H1 (cell line): ENCODE measurements at regions not wholly inside any gene's neighbourhood (a gene's known extent, or its start where the extent isn't known, plus 50 kb on each side); places are given as distances from the start of the nearest gene placed in this dataset.

Experiments used
- CTCF ChIA-PET: fragments of 300-600 bp; sonication (Branson Sonifier 250); formaldehyde crosslinking; loops from one replicate; lab custom pipeline; 2021; ENCODE audit not compliant: partially characterized antibody; lab: Charles Lee
- POLR2A ChIA-PET: fragments of 300-600 bp; sonication (Branson Sonifier 250); formaldehyde crosslinking; loops from one replicate; lab custom pipeline; 2021; ENCODE audit warnings: inconsistent platforms; ENCODE audit not compliant: partially characterized antibody; lab: Charles Lee
- DNase-seq, 2 experiments: peaks; one replicate each; pipeline versions ENCODE4 v3.0.0 to v3.0.0-alpha.2; 2010 to 2022; ENCODE audit warnings: low spot score in 2 of 2, low read depth in 1 of 2, mixed read lengths in 1 of 2
- FAIRE-seq: peaks from 2 replicates; lab custom pipeline; 2011; peaks lifted over from hg19 to GRCh38; lab: Jason Lieb, UNC
- H2AFZ ChIP-seq: 2 replicates; pipeline ENCODE4 v1.8.1; 2012; ENCODE audit warnings: low read length, inconsistent platforms
- H2AK5ac ChIP-seq: 2 replicates; pipeline ENCODE4 v1.6.1; 2013; ENCODE audit warnings: low read depth, low read length
- H2BK120ac ChIP-seq: replicated peaks from 2 replicates; pipeline ENCODE3; 2013; ENCODE audit warnings: low read depth, low read length, inconsistent platforms
- H2BK12ac ChIP-seq: 2 replicates; pipeline ENCODE4 v1.6.1; 2013; ENCODE audit warnings: low read depth, low read length
- H2BK15ac ChIP-seq: 2 replicates; pipeline ENCODE4 v1.6.1; 2013; ENCODE audit warnings: low read length
- H2BK20ac ChIP-seq: 2 replicates; pipeline ENCODE4 v1.6.1; 2013; ENCODE audit warnings: low read length
- H2BK5ac ChIP-seq: 2 replicates; pipeline ENCODE4 v1.6.1; 2013; ENCODE audit warnings: low read depth, low read length
- H3K14ac ChIP-seq: 2 replicates; pipeline ENCODE4 v1.6.1; 2013; ENCODE audit warnings: inconsistent platforms; ENCODE audit not compliant: insufficient read length
- H3K18ac ChIP-seq: 2 replicates; pipeline ENCODE4 v1.6.1; 2013; ENCODE audit warnings: low read length; ENCODE audit errors: extremely low read depth
- H3K23ac ChIP-seq: 2 replicates; pipeline ENCODE4 v1.6.1; 2013; ENCODE audit warnings: inconsistent platforms; ENCODE audit not compliant: insufficient read length
- H3K23me2 ChIP-seq: 2 replicates; pipeline ENCODE4 v1.6.1; 2013; ENCODE audit warnings: low read depth, low read length
- H3K27ac ChIP-seq: 2 replicates; pipeline ENCODE4 v1.6.1; 2011; ENCODE audit warnings: low read depth, low read length, inconsistent platforms
- H3K27me3 ChIP-seq, 4 experiments: replicated peaks in 1 of 4; 1 replicate in 1 of 4; 2 replicates in 3 of 4; pipeline versions ENCODE4 v1.6.1 to v1.8.1; 2011 to 2013; ENCODE audit warnings: low read length in 3 of 4, mild to moderate bottlenecking in 3 of 4, inconsistent platforms in 2 of 4, mixed read lengths in 2 of 4, moderate library complexity in 1 of 4; ENCODE audit not compliant: control insufficient read depth in 3 of 4, insufficient read depth in 3 of 4; ENCODE audit errors: extremely low read depth in 1 of 4
- H3K36me3 ChIP-seq, 4 experiments: 2 replicates each; pipeline versions ENCODE4 v1.6.1 to v1.8.1; 2011 to 2013; ENCODE audit warnings: mild to moderate bottlenecking in 4 of 4, low read length in 3 of 4, moderate library complexity in 2 of 4, control low read depth in 1 of 4, inconsistent platforms in 1 of 4; ENCODE audit not compliant: insufficient read depth in 4 of 4, control insufficient read depth in 2 of 4
- H3K4ac ChIP-seq: replicated peaks from 2 replicates; pipeline ENCODE3; 2013; ENCODE audit warnings: low read length, low read depth, mixed read lengths, inconsistent platforms; ENCODE audit not compliant: insufficient read length
- H3K4me1 ChIP-seq, 4 experiments: replicated peaks in 1 of 4; 1 replicate in 1 of 4; 2 replicates in 3 of 4; pipeline versions ENCODE4 v1.6.1 to v1.8.1; 2011 to 2013; ENCODE audit warnings: low read length in 3 of 4, inconsistent platforms in 2 of 4, mixed read lengths in 1 of 4; ENCODE audit not compliant: insufficient read depth in 4 of 4, control insufficient read depth in 3 of 4
- H3K4me2 ChIP-seq, 2 experiments: 2 replicates each; pipeline versions ENCODE4 v1.6.1 to v1.8.1; 2011 to 2013; ENCODE audit warnings: low read depth in 2 of 2, low read length in 2 of 2, control low read depth in 1 of 2, inconsistent platforms in 1 of 2, mild to moderate bottlenecking in 1 of 2; ENCODE audit not compliant: insufficient read depth in 1 of 2
- H3K4me3 ChIP-seq, 4 experiments: fragments of 200-600, 300-600 bp in 1 of 4; sonication (generic), shearing (Covaris generic), sonication (Bioruptor Twin) in 1 of 4; 2 replicates each; pipeline versions ENCODE4 v1.5.1 to v1.8.1; 2011 to 2016; ENCODE audit warnings: low read length in 4 of 4, low read depth in 3 of 4, control low read depth in 2 of 4, inconsistent platforms in 2 of 4, mild to moderate bottlenecking in 2 of 4, mixed read lengths in 1 of 4, moderate library complexity in 1 of 4; ENCODE audit not compliant: insufficient read depth in 2 of 4; ENCODE audit errors: extremely low read depth in 1 of 4
- H3K56ac ChIP-seq: replicated peaks from 2 replicates; pipeline ENCODE3; 2013; ENCODE audit warnings: low read depth, mild to moderate bottlenecking, mixed read lengths, low read length, inconsistent platforms; ENCODE audit not compliant: insufficient read length
- H3K79me1 ChIP-seq: 2 replicates; pipeline ENCODE4 v1.6.1; 2013; ENCODE audit warnings: low read depth, low read length, control low read depth
- H3K79me2 ChIP-seq, 2 experiments: 2 replicates each; pipeline versions ENCODE4 v1.6.1 to v1.8.1; 2012 to 2013; ENCODE audit warnings: low read length in 2 of 2, mild to moderate bottlenecking in 2 of 2, inconsistent platforms in 1 of 2; ENCODE audit not compliant: insufficient read depth in 2 of 2, control insufficient read depth in 1 of 2
- H3K9ac ChIP-seq, 4 experiments: replicated peaks in 1 of 4; 1 replicate in 1 of 4; 2 replicates in 3 of 4; pipeline versions ENCODE4 v1.6.1 to v1.8.1; 2011 to 2013; ENCODE audit warnings: low read depth in 3 of 4, low read length in 3 of 4, control low read depth in 2 of 4, mild to moderate bottlenecking in 2 of 4, moderate library complexity in 2 of 4, inconsistent platforms in 1 of 4; ENCODE audit errors: extremely low read depth in 1 of 4
- H3K9me3 ChIP-seq, 2 experiments: 2 replicates each; pipeline versions ENCODE4 v1.6.1 to v1.8.1; 2012 to 2013; ENCODE audit warnings: mild to moderate bottlenecking in 2 of 2, moderate library complexity in 2 of 2, control low read depth in 1 of 2, inconsistent platforms in 1 of 2, low read depth in 1 of 2, low read length in 1 of 2, mixed read lengths in 1 of 2; ENCODE audit not compliant: insufficient read depth in 2 of 2
- H4K20me1 ChIP-seq, 2 experiments: replicated peaks in 1 of 2; 2 replicates each; pipeline versions ENCODE3 to v1.8.1; 2011 to 2013; ENCODE audit warnings: inconsistent platforms in 2 of 2, low read length in 2 of 2, mild to moderate bottlenecking in 1 of 2; ENCODE audit not compliant: insufficient read depth in 2 of 2, control insufficient read depth in 1 of 2
- H4K5ac ChIP-seq: 2 replicates; pipeline ENCODE4 v1.6.1; 2013; ENCODE audit warnings: low read length, low read depth, mixed read lengths, inconsistent platforms; ENCODE audit not compliant: insufficient read length
- H4K8ac ChIP-seq: 2 replicates; pipeline ENCODE4 v1.8.0; 2013; ENCODE audit warnings: mild to moderate bottlenecking, moderate library complexity, low read length, inconsistent platforms; ENCODE audit not compliant: insufficient read depth; ENCODE audit errors: extremely low read depth
- H4K91ac ChIP-seq: replicated peaks from 2 replicates; pipeline ENCODE3; 2013; ENCODE audit warnings: low read length, mixed read lengths, inconsistent platforms; ENCODE audit not compliant: insufficient read length
- CBX8 ChIP-seq: fragments of 300-800, 300-1000 bp; sonication (generic); IDR thresholded peaks from 2 replicates; pipeline ENCODE4 v1.7.1; 2016; ENCODE audit warnings: low read depth, low read length, borderline replicate concordance
- CEBPB ChIP-seq: IDR thresholded peaks from 2 replicates; pipeline ENCODE4 v1.6.1; 2012; ENCODE audit warnings: low read depth, low read length
- CTBP2 ChIP-seq: IDR thresholded peaks from 2 replicates; pipeline ENCODE4 v1.7.0; 2011; ENCODE audit warnings: borderline replicate concordance, mild to moderate bottlenecking, moderate library complexity, mixed read lengths, low read length; ENCODE audit not compliant: insufficient read depth, insufficient read length
- EGR1 ChIP-seq: IDR thresholded peaks from 2 replicates; pipeline ENCODE4 v1.6.1; 2011; ENCODE audit warnings: low read depth, low read length, borderline replicate concordance
- MAX ChIP-seq: IDR thresholded peaks from 2 replicates; pipeline ENCODE4 v1.6.1; 2012; ENCODE audit warnings: inconsistent platforms
- SIX5 ChIP-seq: IDR thresholded peaks from 2 replicates; pipeline ENCODE4 v1.6.1; 2011; ENCODE audit warnings: mild to moderate bottlenecking, low read depth, low read length
- WGBS, 2 experiments: shearing (Covaris generic) in 1 of 2; methylation state at CpG; one replicate each; pipeline versions ENCODE4 v1.1.6 to v1.1.7; 2013 to 2015; ENCODE audit warnings: low lambda C conversion rate in 2 of 2, mixed read lengths in 2 of 2, inconsistent platforms in 1 of 2, low coverage in 1 of 2, missing lambda C conversion rate in 1 of 2; ENCODE audit not compliant: insufficient replicate concordance in 2 of 2, insufficient coverage in 1 of 2, insufficient read length in 1 of 2; ENCODE audit errors: extremely low coverage in 1 of 2, missing lambda C conversion rate in 1 of 2; 5-methylcytosine and 5-hydroxymethylcytosine counted together

- Histone ChIP-seq H3K27ac (no peak overlapping the region), H2AK5ac (no peak overlapping the region), H2BK5ac (no peak overlapping the region), H3K9me3 (no peaks in the 10 kb centered on the region), H2BK15ac (no peak overlapping the region), H3K79me2 (no peaks in the 10 kb centered on the region), H3K4me2 (no peak overlapping the region), H2AFZ (no peak overlapping the region), H4K91ac (no peak overlapping the region), H3K4ac (no peak overlapping the region), H4K20me1 (no peaks in the 10 kb centered on the region), H3K36me3 (no peaks in the 10 kb centered on the region), H3K79me1 (no peaks in the 10 kb centered on the region; the same call in 1 of the 2 replicates), H3K18ac (no peak overlapping the region), H3K56ac (no peak overlapping the region), H3K27me3 (peaks cover 0 to 2% (median 0%) of the 10 kb centered on the region in 4 experiments; a peak in 1 of 7 replicates), H3K23ac (no peak overlapping the region), H4K5ac (no peak overlapping the region), H3K23me2 (no peaks in the 10 kb centered on the region), H4K8ac (no peak overlapping the region), H3K14ac (no peak overlapping the region), H2BK120ac (no peak overlapping the region), H2BK12ac (0 out of 2 replicates have a peak overlapping the region, but pooled peaks have one; percentile 5), H3K4me1 (peaks cover 5 to 23% (median 20%) of the 10 kb centered on the region in 4 experiments), H2BK20ac (0 out of 2 replicates have a peak overlapping the region, but pooled peaks have one; percentile 6), H3K4me3 (no peak overlapping the region), H3K9ac (no peak overlapping the region)
- 85% methylated on average over 9 of the region's 9 CpGs; no CpG with 5 or more reads in 1 of the 2 experiments for WGBS, 2 experiments
- FAIRE-seq: no peak
- no peak for DNase-seq
- POLR2A ChIA-PET: interaction anchor here (1.3 kb wide), 1 partner anchor 11 kb away, joined by 4 read pairs; no protein-coding TSS in a partner anchor
- CTCF ChIA-PET: interaction anchor here (1.2 kb wide), 1 partner anchor 82 kb away, joined by 3 read pairs; no protein-coding TSS in a partner anchor
- TF ChIP-seq CBX8 (no peak), CEBPB (no peak), MAX (no peak), SIX5 (no peak), CTBP2 (no peak), EGR1 (no peak)
Observed at GRCh38 chr6:14828201-14828611, 417.7 kb upstream of the JARID2 start.
